Pancreas (tissue), 10 donors: ENCODE measurements at regions not wholly inside any gene's neighbourhood (a gene's known extent, or its start where the extent isn't known, plus 50 kb on each side); places are given as distances from the start of the nearest gene placed in this dataset.

ENCODE experiments used
- ATAC-seq, 4 donors: fragments of 200-7000 bp; cut with Tn5 transposase; one replicate each; pipeline versions ENCODE4 v1.8.0 to v1.9.1; 2020; ENCODE audit warnings: mild to moderate bottlenecking in 4 of 4, moderate library complexity in 4 of 4
- DNase-seq, 6 donors: peaks; one replicate each; pipeline ENCODE4 v3.0.0-alpha.2; 2020
- FAIRE-seq: peaks from 2 replicates; lab custom pipeline; 2012; peaks lifted over from hg19 to GRCh38; lab: Jason Lieb, UNC
- H3K27ac ChIP-seq, 4 donors: fragments of 200-600 bp; sonication (generic); 1 replicate in 3 of 4; 2 replicates in 1 of 4; pipeline versions ENCODE4 v1.5.0 to v1.8.0; 2020
- H3K27me3 ChIP-seq, 4 donors: fragments of 200-600 bp; one replicate each; pipeline ENCODE4 v1.8.0; 2021
- H3K36me3 ChIP-seq, 3 donors: fragments of 200-600 bp; sonication (generic) in 1 of 3; one replicate each; pipeline versions ENCODE4 v1.5.0 to v1.8.0; 2020 to 2021
- H3K4me1 ChIP-seq, 3 donors: fragments of 200-600 bp; one replicate each; pipeline ENCODE4 v1.8.0; 2021
- H3K4me3 ChIP-seq, 4 donors: fragments of 200-600 bp; sonication (generic) in 2 of 4; one replicate each; pipeline versions ENCODE4 v1.5.0 to v1.8.0; 2020 to 2021
- H3K9me3 ChIP-seq, 4 donors: fragments of 200-600 bp; one replicate each; pipeline ENCODE4 v1.8.0; 2021
- CTCF ChIP-seq, 4 donors: fragments of 200-600 bp; sonication (generic) in 3 of 4; IDR thresholded peaks; one replicate each; pipeline versions ENCODE4 v1.5.0 to v1.8.0; 2021; ENCODE audit warnings: antibody characterized with exemption in 4 of 4
- WGBS, 2 donors: extraction: QIAGEN DNeasy Blood & Tissue Kit; methylation state at CpG; one replicate each; pipeline ENCODE4 v1.1.7; 2013; 5-methylcytosine and 5-hydroxymethylcytosine counted together
- intact Hi-C, 3 donors: fragments of 100-400 bp; cut with DNase I; formaldehyde crosslinking; loops; one replicate each; pipeline versions ENCODE4 v1.11.1 to v1.14.2; 2022
- donor health status: healthy with polysubstance abuse.
- donor health status: DM: no; HTN: no; CAD: no; lungs with moderate emphysema.
- donor health status: DM: no; HTN: no; CAD: no.
- donor health status: control.
- donor health status: control.
- donor health status: Bipolar disorder and iron deficiency.
- donor health status: DM: yes; HTN: yes; CAD: no.
- donor health status: DM: no; HTN: no; CAD: no.
- donor health status: DM: no; HTN: no; CAD: no.
- donor health status: DM: yes; HTN: yes; CAD: no.

- intact Hi-C loops = loop anchor here in 1 of 3 donors (10.0 kb wide), 1 partner anchor 305 kb away; the partner anchor contains the start of gene BCL6
- WGBS, 2 donors = 72 to 79% methylated on average over 10 of the region's 10 CpGs
- FAIRE-seq = no peak
- H3K27ac ChIP-seq = no peak overlapping the region
- no peaks in the 10 kb centered on the region for H3K27me3 ChIP-seq
- no peaks in the 10 kb centered on the region for H3K36me3 ChIP-seq
- H3K4me3 ChIP-seq = no peak overlapping the region
- DNase-seq = no peak
- peaks cover 0 to 10% (median 3%) of the 10 kb centered on the region in 3 donors for H3K4me1 ChIP-seq
- TF ChIP-seq CTCF (IDR thresholded peaks at IDR 0.05) = no peak
- ATAC-seq = no peak
- no peaks in the 10 kb centered on the region for H3K9me3 ChIP-seq
Observed at GRCh38 chr3:188049606-188050530, 104.1 kb upstream of the LPP start.

GRCh38 chr3:188051801-188052168, 102.2 kb upstream of the LPP start:
- Histone ChIP-seq H3K4me3 (no peak overlapping the region), H3K9me3 (no peaks in the 10 kb centered on the region), H3K36me3 (no peaks in the 10 kb centered on the region), H3K4me1 (peaks cover 0 to 10% (median 9%) of the 10 kb centered on the region in 3 donors), H3K27me3 (no peaks in the 10 kb centered on the region), H3K27ac (no peak overlapping the region)
- WGBS, 2 donors = 91 to 95% methylated on average over 8 of the region's 8 CpGs
- TF ChIP-seq CTCF (IDR thresholded peaks at IDR 0.05) = no peak
- intact Hi-C loops = no loop called here
- no peak for FAIRE-seq
- ATAC-seq = peak in 1 of 4 donors; percentile 23
- DNase-seq = no peak

GRCh38 chr3:188052169-188053035, 101.6 kb upstream of the LPP start:
- no peak overlapping the region for H3K27ac ChIP-seq

GRCh38 chr3:188053036-188053340, 101.0 kb upstream of the LPP start:
- WGBS, 2 donors = 85 to 88% methylated on average over 1 of the region's 1 CpG
- no peak for TF ChIP-seq CTCF (IDR thresholded peaks at IDR 0.05)
- DNase-seq (no peak), FAIRE-seq (no peak), ATAC-seq (no peak)
- no peak overlapping the region for H3K4me3 ChIP-seq
- no peaks in the 10 kb centered on the region for H3K27me3 ChIP-seq
- no peaks in the 10 kb centered on the region for H3K36me3 ChIP-seq
- no peaks in the 10 kb centered on the region for H3K9me3 ChIP-seq
- H3K4me1 ChIP-seq = peaks cover 1 to 12% (median 10%) of the 10 kb centered on the region in 3 donors
- intact Hi-C loops = no loop called here
- H3K27ac ChIP-seq = no peak overlapping the region

More at GRCh38 chr3:188052169-188053035, 101.6 kb upstream of the LPP start:
- intact Hi-C loops = no loop called here
- no peak overlapping the region for H3K4me3 ChIP-seq
- no peaks in the 10 kb centered on the region for H3K36me3 ChIP-seq
- ATAC-seq (peak; percentile 67 to 77 (median 76)), FAIRE-seq (no peak), DNase-seq (peak; percentile 44 to 67 (median 53))
- no peak for TF ChIP-seq CTCF (IDR thresholded peaks at IDR 0.05)
- WGBS, 2 donors = 64 to 67% methylated on average over 17 of the region's 17 CpGs
- no peaks in the 10 kb centered on the region for H3K27me3 ChIP-seq
- H3K9me3 ChIP-seq = no peaks in the 10 kb centered on the region
- H3K4me1 ChIP-seq = peaks cover 0 to 11% (median 10%) of the 10 kb centered on the region in 3 donors
